H9 (cell line): ENCODE measurements at regions not wholly inside any gene's neighbourhood (a gene's known extent, or its start where the extent isn't known, plus 50 kb on each side); places are given as distances from the start of the nearest gene placed in this dataset.

ENCODE experiments used
- DNase-seq: peaks from one replicate; pipeline ENCODE4 v3.0.0-alpha.2; 2017
- H2AFZ ChIP-seq: one replicate; pipeline ENCODE4 v1.6.1; 2013; ENCODE audit warnings: mild to moderate bottlenecking, low read length, control low read depth, moderate library complexity
- H2AK5ac ChIP-seq: 2 replicates; pipeline ENCODE4 v1.6.1; 2013; ENCODE audit warnings: low read length, control low read depth, mixed read lengths; ENCODE audit not compliant: insufficient read length
- H2BK120ac ChIP-seq: one replicate; pipeline ENCODE4 v1.6.1; 2013; ENCODE audit warnings: low read depth, mild to moderate bottlenecking, low read length, control low read depth, inconsistent platforms; ENCODE audit not compliant: poor library complexity, severe bottlenecking
- H2BK12ac ChIP-seq: 2 replicates; pipeline ENCODE4 v1.6.1; 2013; ENCODE audit warnings: low read length, control low read depth, mixed read lengths, low read depth; ENCODE audit not compliant: insufficient read length
- H2BK15ac ChIP-seq: 2 replicates; pipeline ENCODE4 v1.6.1; 2013; ENCODE audit warnings: low read depth, low read length, control low read depth
- H2BK20ac ChIP-seq: one replicate; pipeline ENCODE4 v1.6.1; 2013; ENCODE audit warnings: low read depth, mild to moderate bottlenecking, low read length, control low read depth, inconsistent platforms; ENCODE audit not compliant: poor library complexity, severe bottlenecking
- H2BK5ac ChIP-seq: 2 replicates; pipeline ENCODE4 v1.6.1; 2013; ENCODE audit warnings: low read length, control low read depth, mixed read lengths; ENCODE audit not compliant: insufficient read length
- H3K14ac ChIP-seq: 2 replicates; pipeline ENCODE4 v1.6.1; 2013; ENCODE audit warnings: low read length, control low read depth; ENCODE audit not compliant: insufficient read depth
- H3K18ac ChIP-seq: 2 replicates; pipeline ENCODE4 v1.6.1; 2013; ENCODE audit warnings: low read depth, mild to moderate bottlenecking, mixed read lengths, low read length, control low read depth; ENCODE audit not compliant: insufficient read length
- H3K23ac ChIP-seq: 2 replicates; pipeline ENCODE4 v1.6.1; 2013; ENCODE audit warnings: low read length, control low read depth, mixed read lengths, low read depth; ENCODE audit not compliant: insufficient read length
- H3K23me2 ChIP-seq: 2 replicates; pipeline ENCODE4 v1.6.1; 2013; ENCODE audit warnings: low read depth, mild to moderate bottlenecking, mixed read lengths, low read length, control low read depth; ENCODE audit not compliant: insufficient read length, poor library complexity, severe bottlenecking
- H3K27ac ChIP-seq: 2 replicates; pipeline ENCODE4 v1.5.1; 2013; ENCODE audit warnings: low read length, control low read depth, mixed read lengths, low read depth; ENCODE audit not compliant: insufficient read length
- H3K27me3 ChIP-seq: 2 replicates; pipeline ENCODE4 v1.6.1; 2013; ENCODE audit warnings: low read length, control low read depth, inconsistent platforms; ENCODE audit not compliant: insufficient read depth
- H3K4ac ChIP-seq: 2 replicates; pipeline ENCODE4 v1.6.1; 2013; ENCODE audit warnings: low read depth, mild to moderate bottlenecking, control low read depth, inconsistent platforms, low read length, moderate library complexity
- H3K4me1 ChIP-seq: 2 replicates; pipeline ENCODE4 v1.6.1; 2013; ENCODE audit warnings: low read length, control low read depth, inconsistent platforms; ENCODE audit not compliant: insufficient read depth
- H3K4me2 ChIP-seq: 2 replicates; pipeline ENCODE4 v1.6.1; 2013; ENCODE audit warnings: low read length, control low read depth, mixed read lengths; ENCODE audit not compliant: insufficient read length, insufficient read depth
- H3K56ac ChIP-seq: 2 replicates; pipeline ENCODE4 v1.6.1; 2013; ENCODE audit warnings: low read depth, mild to moderate bottlenecking, mixed read lengths, low read length, control low read depth; ENCODE audit not compliant: insufficient read length
- H3K79me1 ChIP-seq: 2 replicates; pipeline ENCODE4 v1.6.1; 2013; ENCODE audit warnings: low read depth, mild to moderate bottlenecking, moderate library complexity, low read length, control low read depth, inconsistent platforms; ENCODE audit not compliant: insufficient read depth, poor library complexity, severe bottlenecking
- H3K79me2 ChIP-seq: 2 replicates; pipeline ENCODE4 v1.6.1; 2013; ENCODE audit warnings: low read length, control low read depth, inconsistent platforms; ENCODE audit not compliant: insufficient read depth
- H3K9ac ChIP-seq: 2 replicates; pipeline ENCODE4 v1.6.1; 2013; ENCODE audit warnings: low read length, control low read depth, mixed read lengths; ENCODE audit not compliant: insufficient read length; ENCODE audit errors: extremely low read depth
- H3K9me3 ChIP-seq: one replicate; pipeline ENCODE4 v1.6.1; 2013; ENCODE audit warnings: low read depth, low read length, inconsistent platforms; ENCODE audit not compliant: control insufficient read depth
- H3T11ph ChIP-seq: one replicate; pipeline ENCODE4 v1.6.1; 2013; ENCODE audit warnings: mild to moderate bottlenecking, low read length, control low read depth, inconsistent platforms
- H4K20me1 ChIP-seq: one replicate; pipeline ENCODE4 v1.6.1; 2013; ENCODE audit not compliant: control insufficient read depth, insufficient read length, insufficient read depth
- H4K5ac ChIP-seq: 2 replicates; pipeline ENCODE4 v1.6.1; 2013; ENCODE audit warnings: low read depth, mild to moderate bottlenecking, mixed read lengths, low read length, control low read depth; ENCODE audit not compliant: insufficient read length
- H4K8ac ChIP-seq: replicated peaks from 2 replicates; pipeline ENCODE4 v1.6.1; 2013; ENCODE audit warnings: low read length, control low read depth, mixed read lengths, low read depth; ENCODE audit not compliant: insufficient read length
- H4K91ac ChIP-seq: 2 replicates; pipeline ENCODE4 v1.6.1; 2013; ENCODE audit warnings: low read depth, mild to moderate bottlenecking, moderate library complexity, mixed read lengths, low read length, control low read depth; ENCODE audit not compliant: insufficient read length
- H3K27ac Mint-ChIP-seq, 3 experiments: 2 replicates in 2 of 3; 3 replicates in 1 of 3; pipeline ENCODE4 v1.8.0; 2020 to 2021; ENCODE audit warnings: mixed read lengths in 3 of 3, mild to moderate bottlenecking in 1 of 3, moderate library complexity in 1 of 3
- H3K27me3 Mint-ChIP-seq: 2 replicates; pipeline ENCODE4 v1.8.0; 2021; ENCODE audit warnings: low read depth, mild to moderate bottlenecking, moderate library complexity, mixed read lengths
- H3K36me3 Mint-ChIP-seq, 3 experiments: 2 replicates in 2 of 3; 3 replicates in 1 of 3; pipeline ENCODE4 v1.8.0; 2020 to 2021; ENCODE audit warnings: low read depth in 3 of 3, mixed read lengths in 3 of 3; ENCODE audit not compliant: insufficient read depth in 1 of 3
- H3K4me1 Mint-ChIP-seq, 2 experiments: 2 replicates each; pipeline ENCODE4 v1.8.0; 2020; ENCODE audit warnings: mixed read lengths in 2 of 2
- H3K4me3 Mint-ChIP-seq, 2 experiments: 2 replicates in 1 of 2; 3 replicates in 1 of 2; pipeline ENCODE4 v1.8.0; 2020 to 2021; ENCODE audit warnings: mild to moderate bottlenecking in 2 of 2, mixed read lengths in 2 of 2, moderate library complexity in 1 of 2
- H3K9me3 Mint-ChIP-seq, 2 experiments: 2 replicates in 1 of 2; 3 replicates in 1 of 2; pipeline ENCODE4 v1.8.0; 2020; ENCODE audit warnings: mild to moderate bottlenecking in 2 of 2, mixed read lengths in 2 of 2, moderate library complexity in 1 of 2
- TF ChIP-seq, protein P1 (sequence below): fragments of 200-600 bp; sonication (generic); conservative IDR thresholded peaks from 3 replicates; pipeline ENCODE4 v1.8.0; 2021; ENCODE audit warnings: antibody characterized with exemption, mild to moderate bottlenecking

DNA sequence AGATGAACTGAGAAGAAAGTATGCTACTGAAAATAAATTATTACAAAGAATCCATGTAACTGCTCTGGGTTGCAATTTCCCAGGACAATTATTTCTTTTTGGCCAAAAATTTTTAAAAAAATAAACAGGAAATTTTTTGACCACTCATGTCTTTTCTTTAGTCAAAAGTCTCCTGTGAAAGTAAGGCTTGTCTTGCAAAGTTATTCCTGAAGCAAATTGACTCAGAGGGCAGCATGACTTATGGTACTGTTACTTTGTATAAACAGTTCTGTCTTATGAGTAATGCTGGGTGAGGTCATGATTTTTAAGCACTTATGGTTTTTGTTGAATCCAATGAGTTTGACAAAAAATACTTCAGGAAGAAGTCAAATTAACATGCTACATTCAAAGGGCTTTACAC is 292.8 kb upstream of the ARSJ start:
- Histone ChIP-seq H4K8ac (no peak overlapping the region), H3K56ac (no peak overlapping the region), H3K9me3 (no peaks in the 10 kb centered on the region), H2BK12ac (no peak overlapping the region), H3K9ac (no peak overlapping the region), H3K14ac (no peak overlapping the region), H3K4me1 (no peaks in the 10 kb centered on the region), H3T11ph (no peak overlapping the region), H2BK5ac (no peak overlapping the region), H3K79me1 (no peaks in the 10 kb centered on the region), H3K4me2 (no peak overlapping the region), H2AK5ac (no peak overlapping the region), H3K27me3 (no peaks in the 10 kb centered on the region), H3K23me2 (no peaks in the 10 kb centered on the region), H3K27ac (no peak overlapping the region), H4K20me1 (no peaks in the 10 kb centered on the region), H3K23ac (no peak overlapping the region), H3K18ac (no peak overlapping the region), H2BK15ac (no peak overlapping the region), H3K79me2 (no peaks in the 10 kb centered on the region), H2BK120ac (no peak overlapping the region), H2AFZ (no peak overlapping the region), H2BK20ac (no peak overlapping the region), H3K4ac (no peak overlapping the region), H4K91ac (no peak overlapping the region), H4K5ac (no peak overlapping the region)
- Mint-ChIP-seq H3K9me3 (no peaks in the 10 kb centered on the region), H3K4me1 (peaks cover 0 to 2% of the 10 kb centered on the region in 2 experiments; a peak in 1 of 4 replicates), H3K36me3 (no peaks in the 10 kb centered on the region), H3K4me3 (no peak overlapping the region), H3K27ac (no peak overlapping the region), H3K27me3 (no peaks in the 10 kb centered on the region)
- TF ChIP-seq, protein P1, sequence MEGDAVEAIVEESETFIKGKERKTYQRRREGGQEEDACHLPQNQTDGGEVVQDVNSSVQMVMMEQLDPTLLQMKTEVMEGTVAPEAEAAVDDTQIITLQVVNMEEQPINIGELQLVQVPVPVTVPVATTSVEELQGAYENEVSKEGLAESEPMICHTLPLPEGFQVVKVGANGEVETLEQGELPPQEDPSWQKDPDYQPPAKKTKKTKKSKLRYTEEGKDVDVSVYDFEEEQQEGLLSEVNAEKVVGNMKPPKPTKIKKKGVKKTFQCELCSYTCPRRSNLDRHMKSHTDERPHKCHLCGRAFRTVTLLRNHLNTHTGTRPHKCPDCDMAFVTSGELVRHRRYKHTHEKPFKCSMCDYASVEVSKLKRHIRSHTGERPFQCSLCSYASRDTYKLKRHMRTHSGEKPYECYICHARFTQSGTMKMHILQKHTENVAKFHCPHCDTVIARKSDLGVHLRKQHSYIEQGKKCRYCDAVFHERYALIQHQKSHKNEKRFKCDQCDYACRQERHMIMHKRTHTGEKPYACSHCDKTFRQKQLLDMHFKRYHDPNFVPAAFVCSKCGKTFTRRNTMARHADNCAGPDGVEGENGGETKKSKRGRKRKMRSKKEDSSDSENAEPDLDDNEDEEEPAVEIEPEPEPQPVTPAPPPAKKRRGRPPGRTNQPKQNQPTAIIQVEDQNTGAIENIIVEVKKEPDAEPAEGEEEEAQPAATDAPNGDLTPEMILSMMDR, result no peak
- DNase-seq, result no peak
